ENCODE measurements at regions not wholly inside any gene's neighbourhood (a gene's known extent, or its start where the extent isn't known, plus 50 kb on each side); places are given as distances from the start of the nearest gene placed in this dataset.
A peak's percentile ranks its signal among the peaks of the same experiment; 100 is the strongest.

DNA sequence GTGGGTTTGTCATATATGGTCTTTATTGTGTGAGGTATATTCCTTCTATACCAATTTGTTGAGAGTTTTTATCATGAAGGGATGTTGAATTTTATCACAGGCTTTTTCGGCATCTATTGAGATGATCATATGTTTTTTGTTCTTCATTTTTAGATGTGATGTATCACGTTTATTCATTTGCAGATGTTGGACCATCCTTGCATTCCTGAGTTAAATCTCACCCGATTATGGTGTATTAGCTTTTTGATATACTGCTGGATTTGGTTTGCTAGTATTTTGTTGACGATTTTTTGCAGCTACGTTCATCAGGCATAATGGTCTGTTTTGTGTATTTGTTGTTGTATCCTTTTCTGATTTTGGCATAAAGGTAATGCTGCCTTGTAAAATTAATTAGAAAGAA lies 311.0 kb downstream of the PTEN start:
- H3K4me3 Mint-ChIP-seq (ENCODE audit: unreplicated experiment) = no peak overlapping the region
- Histone ChIP-seq H3K4me1 (peaks cover 9% of the 10 kb centered on the region; the same call in 1 of the 2 replicates), H3K36me3 (ENCODE audit: control insufficient read depth, insufficient read depth, low read length) (no peaks in the 10 kb centered on the region), H3K4me3 (ENCODE audit: low read depth, low read length) (no peak overlapping the region), H3K27me3 (replicated peaks; ENCODE audit: control insufficient read depth, insufficient read depth, low read length) (no peaks in the 10 kb centered on the region), H3K9me3 (peaks cover 6% of the 10 kb centered on the region; the same call in 1 of the 2 replicates)
- intact Hi-C loops (cut with micrococcal nuclease; ENCODE audit: unreplicated experiment) = no loop called here
- BruUV-seq (replicated peaks) = no TSS peak
- ChIA-PET POLR2A (no interaction called here), CTCF (no interaction called here)
- H3K9me3 Mint-ChIP-seq (ENCODE audit: unreplicated experiment) = peaks cover 33% of the 10 kb centered on the region
- H3K4me1 Mint-ChIP-seq (ENCODE audit: low read depth, unreplicated experiment) = peaks cover 13% of the 10 kb centered on the region
- TF ChIP-seq CTCF (IDR thresholded peaks at IDR 0.05; ENCODE audit: insufficient read depth in 1 of 2, low read depth in 1 of 2, low read length in 1 of 2, severe bottlenecking in 1 of 2, unreplicated experiment in 1 of 2) = no peak
- DNase-seq = no peak
- H3K27me3 Mint-ChIP-seq (ENCODE audit: insufficient read depth, unreplicated experiment) = no peaks in the 10 kb centered on the region
- H3K27ac Mint-ChIP-seq (ENCODE audit: unreplicated experiment) = no peak overlapping the region
- H3K36me3 Mint-ChIP-seq (ENCODE audit: insufficient read depth, unreplicated experiment) = no peaks in the 10 kb centered on the region

DNA sequence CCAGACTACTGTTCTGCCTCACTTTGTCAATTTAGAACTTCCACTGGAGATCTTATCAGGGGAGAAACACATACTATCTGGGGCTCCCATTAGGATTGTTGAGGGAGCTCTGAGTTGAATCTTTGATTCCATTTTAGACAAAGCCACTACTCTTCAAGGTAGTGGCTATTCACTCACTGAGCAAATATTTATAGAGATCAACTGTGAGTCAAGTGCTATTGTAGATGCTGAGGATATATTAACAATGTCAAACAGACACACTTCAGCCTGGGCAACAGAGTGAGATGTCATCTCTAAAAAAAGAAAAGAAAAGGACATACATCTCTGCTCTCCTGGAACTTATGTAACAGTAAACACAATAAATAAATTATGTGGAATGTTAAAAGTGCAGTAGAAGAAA lies 315.3 kb downstream of the PTEN start:
- Histone ChIP-seq H3K9me3 (0 out of 2 replicates have a peak, but pooled peaks cover 6% of the 10 kb centered on the region), H3K27me3 (replicated peaks; ENCODE audit: control insufficient read depth, insufficient read depth, low read length) (no peaks in the 10 kb centered on the region), H3K4me1 (peaks cover 12% of the 10 kb centered on the region; the same call in 1 of the 2 replicates), H3K4me3 (ENCODE audit: low read depth, low read length) (no peak overlapping the region), H3K36me3 (ENCODE audit: control insufficient read depth, insufficient read depth, low read length) (no peaks in the 10 kb centered on the region)
- H3K4me3 Mint-ChIP-seq (ENCODE audit: unreplicated experiment) = no peak overlapping the region
- POLR2A ChIA-PET = no interaction called here
- peaks cover 37% of the 10 kb centered on the region for H3K9me3 Mint-ChIP-seq (ENCODE audit: unreplicated experiment)
- H3K4me1 Mint-ChIP-seq (ENCODE audit: low read depth, unreplicated experiment) = peaks cover 15% of the 10 kb centered on the region
- H3K27me3 Mint-ChIP-seq (ENCODE audit: insufficient read depth, unreplicated experiment) = no peaks in the 10 kb centered on the region
- DNase-seq = peak in 1 of 2 experiments; percentile 9
- no TSS peak for BruUV-seq (replicated peaks)
- intact Hi-C loops (cut with micrococcal nuclease; ENCODE audit: unreplicated experiment) = no loop called here
- H3K27ac Mint-ChIP-seq (ENCODE audit: unreplicated experiment) = no peak overlapping the region
- CTCF ChIA-PET = no interaction called here
- no peak for TF ChIP-seq CTCF (IDR thresholded peaks at IDR 0.05; ENCODE audit: insufficient read depth in 1 of 2, low read depth in 1 of 2, low read length in 1 of 2, severe bottlenecking in 1 of 2, unreplicated experiment in 1 of 2)
- H3K36me3 Mint-ChIP-seq (ENCODE audit: insufficient read depth, unreplicated experiment) = no peaks in the 10 kb centered on the region

DNA sequence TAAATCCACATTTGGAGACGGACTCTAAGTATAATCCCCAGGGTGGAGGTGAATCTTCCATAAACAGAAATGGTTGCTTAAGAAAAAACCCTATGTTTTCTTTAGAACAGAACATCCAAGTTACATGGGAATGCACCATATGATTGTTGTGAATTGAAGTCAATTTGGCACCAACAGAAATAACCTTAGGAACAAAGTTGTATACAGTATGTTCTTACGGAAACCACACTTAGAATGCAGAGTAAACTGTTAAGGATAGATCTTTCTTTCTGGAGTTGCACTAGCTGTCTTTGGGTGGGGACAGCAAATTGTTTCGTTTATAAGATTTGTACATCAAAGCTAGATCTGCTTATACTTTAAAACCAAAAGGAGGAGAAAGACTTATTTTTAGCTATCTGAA lies 316.4 kb downstream of the PTEN start:
- intact Hi-C loops (cut with micrococcal nuclease; ENCODE audit: unreplicated experiment) = no loop called here

More for the DNA sequence above, 316.4 kb downstream of the PTEN start:
- Mint-ChIP-seq H3K36me3 (ENCODE audit: insufficient read depth, unreplicated experiment) (no peaks in the 10 kb centered on the region), H3K27ac (ENCODE audit: unreplicated experiment) (no peak overlapping the region), H3K27me3 (ENCODE audit: insufficient read depth, unreplicated experiment) (no peaks in the 10 kb centered on the region), H3K9me3 (ENCODE audit: unreplicated experiment) (peaks cover 33% of the 10 kb centered on the region), H3K4me1 (ENCODE audit: low read depth, unreplicated experiment) (peaks cover 15% of the 10 kb centered on the region), H3K4me3 (ENCODE audit: unreplicated experiment) (no peak overlapping the region)
- no TSS peak for BruUV-seq (replicated peaks)
- no peaks in the 10 kb centered on the region for H3K27me3 ChIP-seq (replicated peaks; ENCODE audit: control insufficient read depth, insufficient read depth, low read length)
- H3K4me3 ChIP-seq (ENCODE audit: low read depth, low read length) = no peak overlapping the region
- no peaks in the 10 kb centered on the region for H3K9me3 ChIP-seq
- TF ChIP-seq CTCF (IDR thresholded peaks at IDR 0.05; ENCODE audit: insufficient read depth in 1 of 2, low read depth in 1 of 2, low read length in 1 of 2, severe bottlenecking in 1 of 2, unreplicated experiment in 1 of 2) = no peak
- ChIA-PET CTCF (no interaction called here), POLR2A (no interaction called here)
- DNase-seq = no peak
- H3K36me3 ChIP-seq (ENCODE audit: control insufficient read depth, insufficient read depth, low read length) = no peaks in the 10 kb centered on the region
- peaks cover 15% of the 10 kb centered on the region for H3K4me1 ChIP-seq
